ENCODE measurements at regions not wholly inside any gene's neighbourhood (a gene's known extent, or its start where the extent isn't known, plus 50 kb on each side); places are given as distances from the start of the nearest gene placed in this dataset.

DNA sequence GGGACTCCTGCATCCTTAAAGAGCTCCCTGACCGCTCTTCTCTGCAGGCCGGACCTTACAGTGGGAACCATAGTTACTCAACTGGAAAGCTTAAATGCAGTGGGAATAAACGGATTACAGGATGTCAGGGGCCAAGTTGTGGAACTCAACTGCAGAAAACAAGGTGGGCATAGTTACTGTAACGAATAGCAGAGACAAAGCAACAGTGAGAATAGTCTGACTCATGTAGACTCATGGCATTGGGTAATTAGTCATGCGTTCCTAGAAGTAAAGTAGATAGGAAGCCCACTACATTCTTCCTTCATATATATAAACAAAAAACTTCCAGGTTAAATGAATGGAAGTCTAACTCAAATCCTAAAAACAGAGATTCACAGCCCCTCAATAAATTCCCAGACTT lies 95.5 kb upstream of the CHRNA7 start:
- no peak for TF ChIP-seq POLR2A (IDR thresholded peaks at IDR 0.05)
- TF ChIP-seq, protein P1, sequence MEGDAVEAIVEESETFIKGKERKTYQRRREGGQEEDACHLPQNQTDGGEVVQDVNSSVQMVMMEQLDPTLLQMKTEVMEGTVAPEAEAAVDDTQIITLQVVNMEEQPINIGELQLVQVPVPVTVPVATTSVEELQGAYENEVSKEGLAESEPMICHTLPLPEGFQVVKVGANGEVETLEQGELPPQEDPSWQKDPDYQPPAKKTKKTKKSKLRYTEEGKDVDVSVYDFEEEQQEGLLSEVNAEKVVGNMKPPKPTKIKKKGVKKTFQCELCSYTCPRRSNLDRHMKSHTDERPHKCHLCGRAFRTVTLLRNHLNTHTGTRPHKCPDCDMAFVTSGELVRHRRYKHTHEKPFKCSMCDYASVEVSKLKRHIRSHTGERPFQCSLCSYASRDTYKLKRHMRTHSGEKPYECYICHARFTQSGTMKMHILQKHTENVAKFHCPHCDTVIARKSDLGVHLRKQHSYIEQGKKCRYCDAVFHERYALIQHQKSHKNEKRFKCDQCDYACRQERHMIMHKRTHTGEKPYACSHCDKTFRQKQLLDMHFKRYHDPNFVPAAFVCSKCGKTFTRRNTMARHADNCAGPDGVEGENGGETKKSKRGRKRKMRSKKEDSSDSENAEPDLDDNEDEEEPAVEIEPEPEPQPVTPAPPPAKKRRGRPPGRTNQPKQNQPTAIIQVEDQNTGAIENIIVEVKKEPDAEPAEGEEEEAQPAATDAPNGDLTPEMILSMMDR (IDR thresholded peaks at IDR 0.05): no peak
- Histone ChIP-seq H3K4me1 (no peaks in the 10 kb centered on the region), H3K27ac (no peak overlapping the region), H3K4me3 (replicated peaks in 1 of 3) (no peak overlapping the region), H3K9me3 (no peaks in the 10 kb centered on the region), H3K27me3 (no peaks in the 10 kb centered on the region), H3K36me3 (no peaks in the 10 kb centered on the region)
- intact Hi-C loops (cut with DNase I): no loop called here
- WGBS, 2 donors: 62 to 76% methylated on average over 5 of the region's 5 CpGs
- no peak for DNase-seq

DNA sequence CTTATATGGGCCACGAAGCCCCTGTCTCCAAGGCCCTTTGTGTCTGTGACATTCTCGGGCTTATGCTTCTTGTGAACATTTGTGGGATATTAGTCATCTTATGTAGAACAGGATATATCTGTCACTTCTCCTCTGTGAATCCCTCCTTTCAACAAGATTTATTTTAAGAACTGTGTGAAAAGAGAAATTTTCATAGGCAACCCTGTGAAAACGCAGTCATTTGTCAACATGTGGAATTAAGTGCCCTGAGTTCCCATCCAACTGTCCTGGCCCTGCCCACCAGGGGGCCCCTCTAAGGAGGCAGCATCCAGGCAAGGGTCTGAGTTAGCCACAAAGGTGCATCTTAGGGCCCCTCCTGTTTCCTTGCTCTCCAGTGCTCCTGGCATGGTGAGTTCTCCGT lies 76.8 kb upstream of the CHRNA7 start:
- no peaks in the 10 kb centered on the region for H3K27me3 ChIP-seq
- no peak for DNase-seq
- H3K9me3 ChIP-seq: no peaks in the 10 kb centered on the region
- no peak overlapping the region for H3K4me3 ChIP-seq (replicated peaks in 1 of 3)
- H3K36me3 ChIP-seq: no peaks in the 10 kb centered on the region
- no peak overlapping the region for H3K27ac ChIP-seq
- 75% methylated on average over 4 of the region's 4 CpGs for WGBS, 2 donors
- no peaks in the 10 kb centered on the region for H3K4me1 ChIP-seq
- no peak for TF ChIP-seq POLR2A (IDR thresholded peaks at IDR 0.05)
- TF ChIP-seq, protein P1 (IDR thresholded peaks at IDR 0.05): no peak
- intact Hi-C loops (cut with DNase I): no loop called here

DNA sequence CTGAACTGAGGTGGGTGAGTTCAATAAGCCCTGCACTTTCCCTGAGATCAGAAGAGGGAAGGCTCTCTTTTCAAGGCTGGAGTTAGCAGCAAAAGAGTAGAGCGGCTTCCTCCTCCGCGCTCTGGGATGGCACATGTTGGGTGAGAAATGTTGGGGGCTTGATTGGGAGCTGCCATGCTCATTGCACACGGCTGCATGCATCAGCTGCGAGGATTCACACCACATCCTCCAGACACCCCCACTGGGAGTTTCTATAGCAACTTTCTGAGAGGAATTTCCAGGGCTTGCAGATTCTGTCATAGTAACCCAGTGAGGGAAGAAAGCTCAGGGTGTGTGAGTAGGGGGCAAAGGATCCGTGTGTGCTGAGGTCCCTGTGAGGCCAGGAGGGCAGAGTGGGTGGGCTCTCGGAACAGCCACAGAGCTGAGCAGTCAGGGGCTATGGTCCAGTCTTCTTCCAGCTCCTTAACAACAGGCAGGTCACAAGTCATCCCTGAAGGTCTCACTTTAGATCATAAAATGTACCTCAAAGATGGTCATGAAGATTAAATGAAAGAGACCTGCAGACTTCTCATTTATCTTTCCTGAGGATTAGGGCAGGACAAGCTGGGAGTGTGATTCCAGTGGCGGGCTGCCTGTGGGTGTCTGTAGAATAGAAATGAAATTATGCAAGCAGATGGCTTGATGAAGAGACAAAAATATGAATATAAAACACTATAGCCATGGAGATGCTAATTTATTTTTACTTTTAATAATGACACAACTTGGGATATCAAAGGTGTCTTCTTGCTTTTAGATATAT lies 75.7 kb upstream of the CHRNA7 start:
- WGBS, 2 donors: 64 to 90% methylated on average over 3 to 6 of the region's 8 CpGs
- Histone ChIP-seq H3K27ac (no peak overlapping the region), H3K4me1 (no peaks in the 10 kb centered on the region), H3K27me3 (no peaks in the 10 kb centered on the region), H3K9me3 (no peaks in the 10 kb centered on the region), H3K36me3 (no peaks in the 10 kb centered on the region), H3K4me3 (replicated peaks in 1 of 3) (no peak overlapping the region)
- no peak for DNase-seq
- TF ChIP-seq, protein P1 (IDR thresholded peaks at IDR 0.05): no peak
- no peak for TF ChIP-seq POLR2A (IDR thresholded peaks at IDR 0.05)
- intact Hi-C loops (cut with DNase I): no loop called here

DNA sequence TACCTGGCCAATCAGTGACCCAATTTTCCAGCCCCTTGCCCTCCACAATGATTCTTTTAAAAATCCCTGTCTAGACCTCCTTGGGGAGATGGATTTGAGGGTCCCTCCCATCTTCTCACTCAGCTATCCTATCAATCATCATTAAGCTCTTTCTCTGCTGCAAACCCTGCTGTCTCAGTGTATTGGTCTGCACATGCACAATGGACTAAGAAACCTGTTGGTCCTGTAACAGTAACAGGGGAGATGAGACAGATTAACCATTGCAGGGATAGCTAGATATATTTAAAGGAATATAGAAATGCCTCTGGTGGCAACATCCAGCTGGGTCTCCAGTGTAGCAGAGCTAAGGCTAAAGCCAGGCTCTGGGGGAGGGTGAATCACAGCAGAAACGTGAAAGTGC lies 74.6 kb upstream of the CHRNA7 start:
- Histone ChIP-seq H3K36me3 (no peaks in the 10 kb centered on the region), H3K27me3 (no peaks in the 10 kb centered on the region), H3K27ac (no peak overlapping the region), H3K4me1 (no peaks in the 10 kb centered on the region), H3K4me3 (replicated peaks in 1 of 3) (no peak overlapping the region), H3K9me3 (no peaks in the 10 kb centered on the region)
- intact Hi-C loops (cut with DNase I): no loop called here
- TF ChIP-seq POLR2A (IDR thresholded peaks at IDR 0.05): no peak
- TF ChIP-seq, protein P1 (IDR thresholded peaks at IDR 0.05): no peak
- WGBS, 2 donors: 55 to 74% methylated on average over 1 of the region's 1 CpG
- DNase-seq: no peak

DNA sequence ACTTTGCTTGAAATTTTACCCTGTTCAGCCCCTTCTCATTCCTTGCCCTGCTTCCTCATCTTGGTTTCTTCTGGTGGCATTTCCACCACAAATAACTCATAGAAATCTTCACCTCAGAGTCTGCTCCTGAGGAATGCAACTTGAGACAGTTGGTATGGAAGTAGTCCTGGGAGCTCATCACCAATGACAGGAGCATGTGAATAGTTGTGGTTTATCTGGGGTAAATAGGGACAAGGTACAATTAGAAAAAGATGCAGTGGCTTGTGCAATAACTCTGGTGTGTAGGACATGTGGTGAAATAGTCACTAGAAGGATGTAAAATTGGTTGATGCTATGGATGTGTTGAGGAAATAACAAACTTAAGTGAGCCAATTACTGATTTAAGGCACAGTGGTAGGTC lies 72.7 kb upstream of the CHRNA7 start:
- TF ChIP-seq POLR2A (IDR thresholded peaks at IDR 0.05): no peak
- TF ChIP-seq, protein P1 (IDR thresholded peaks at IDR 0.05): no peak
- Histone ChIP-seq H3K4me1 (no peaks in the 10 kb centered on the region), H3K9me3 (no peaks in the 10 kb centered on the region), H3K27me3 (no peaks in the 10 kb centered on the region), H3K4me3 (replicated peaks in 1 of 3) (no peak overlapping the region), H3K36me3 (no peaks in the 10 kb centered on the region), H3K27ac (no peak overlapping the region)
- intact Hi-C loops (cut with DNase I): no loop called here
- DNase-seq: no peak

Data from thyroid gland (tissue), 4 donors.